ENCODE measurements at regions not wholly inside any gene's neighbourhood (a gene's known extent, or its start where the extent isn't known, plus 50 kb on each side); places are given as distances from the start of the nearest gene placed in this dataset.

- Histone ChIP-seq H3K4me3 (ENCODE audit: low read depth in 2 of 2, low read length in 1 of 2) (no peak overlapping the region), H3K4me2 (no peak overlapping the region), H3K27ac (ENCODE audit: low read depth in 2 of 2, low read length in 1 of 2) (no peak overlapping the region), H3F3A (replicated peaks; ENCODE audit: insufficient read depth) (no peaks in the 10 kb centered on the region), H3K9me2 (no peaks in the 10 kb centered on the region), H3K9ac (no peak overlapping the region), H2AFZ (ENCODE audit: low read depth) (no peak overlapping the region), H3K36me3 (replicated peaks in 1 of 2; ENCODE audit: control insufficient read depth in 1 of 2, insufficient read depth in 2 of 2, low read length in 1 of 2) (no peaks in the 10 kb centered on the region), H3K79me2 (ENCODE audit: insufficient read depth) (no peaks in the 10 kb centered on the region), H3K9me3 (no peaks in the 10 kb centered on the region), H3K27me3 (ENCODE audit: insufficient read depth) (no peaks in the 10 kb centered on the region), H3K4me1 (ENCODE audit: control insufficient read depth in 1 of 2, insufficient read depth in 2 of 2, low read depth in 1 of 2, low read length in 1 of 2) (peaks cover 0 to under 1% of the 10 kb centered on the region in 2 experiments; a peak in 2 of 4 replicates), H4K20me1 (ENCODE audit: insufficient read depth) (no peaks in the 10 kb centered on the region)
- TF ChIP-seq GATA2 (CRISPR knock-in tag; IDR thresholded peaks at IDR 0.05) (no peak), MXI1 (IDR thresholded peaks at IDR 0.05; ENCODE audit: low read depth, low read length) (no peak), NFIC (IDR thresholded peaks at IDR 0.05; ENCODE audit: borderline replicate concordance) (no peak), EZH2phosphoT487 (IDR thresholded peaks at IDR 0.05; ENCODE audit: borderline replicate concordance, low read depth) (no peak), TEAD4 (IDR thresholded peaks at IDR 0.05; ENCODE audit: borderline replicate concordance, insufficient read depth) (no peak)
- TF ChIP-seq, protein P1, sequence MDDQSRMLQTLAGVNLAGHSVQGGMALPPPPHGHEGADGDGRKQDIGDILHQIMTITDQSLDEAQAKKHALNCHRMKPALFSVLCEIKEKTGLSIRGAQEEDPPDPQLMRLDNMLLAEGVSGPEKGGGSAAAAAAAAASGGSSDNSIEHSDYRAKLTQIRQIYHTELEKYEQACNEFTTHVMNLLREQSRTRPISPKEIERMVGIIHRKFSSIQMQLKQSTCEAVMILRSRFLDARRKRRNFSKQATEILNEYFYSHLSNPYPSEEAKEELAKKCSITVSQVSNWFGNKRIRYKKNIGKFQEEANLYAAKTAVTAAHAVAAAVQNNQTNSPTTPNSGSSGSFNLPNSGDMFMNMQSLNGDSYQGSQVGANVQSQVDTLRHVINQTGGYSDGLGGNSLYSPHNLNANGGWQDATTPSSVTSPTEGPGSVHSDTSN (IDR thresholded peaks at IDR 0.05), result no peak
- CTCF ChIA-PET, result interaction anchor here (1.0 kb wide), 1 partner anchor 26 kb away, joined by 3 read pairs; no protein-coding TSS in a partner anchor
- POLR2A ChIA-PET, result no interaction called here
- 67% methylated on average over 2 of the region's 2 CpGs for WGBS (ENCODE audit: low lambda C conversion rate)
- no peak for DNase-seq
Measured at GRCh38 chr10:90992462-90992861, 71.6 kb upstream of the ANKRD1 start.

DNA sequence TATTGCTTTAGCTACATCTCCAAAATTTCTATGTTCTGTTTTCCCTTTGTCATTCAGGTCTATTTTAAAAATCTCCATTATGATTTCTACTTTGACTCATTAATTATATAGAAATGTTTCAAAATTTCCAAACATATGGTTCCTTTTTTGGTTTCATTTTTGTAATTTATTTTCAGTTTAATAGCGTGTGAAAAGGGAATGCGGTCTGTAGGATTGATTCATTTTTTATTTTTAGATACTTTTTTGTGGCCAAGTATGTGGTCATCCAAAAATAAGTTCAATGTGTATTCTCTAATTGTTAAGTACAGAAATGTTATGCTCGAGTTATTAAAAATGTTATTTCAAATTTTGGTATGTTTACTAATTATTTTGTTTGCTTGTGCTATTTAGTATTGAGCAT is 72.5 kb upstream of the ANKRD1 start:
- no peak overlapping the region for H2AFZ ChIP-seq (ENCODE audit: low read depth)
- no peaks in the 10 kb centered on the region for H3K27me3 ChIP-seq (ENCODE audit: insufficient read depth)
- POLR2A ChIA-PET, result no interaction called here
- 73% methylated on average over 3 of the region's 3 CpGs for WGBS (ENCODE audit: low lambda C conversion rate)
- no peak for DNase-seq
- H3K4me1 ChIP-seq (ENCODE audit: control insufficient read depth in 1 of 2, insufficient read depth in 2 of 2, low read depth in 1 of 2, low read length in 1 of 2), result peaks cover 0 to 7% of the 10 kb centered on the region in 2 experiments; a peak in 2 of 4 replicates
- H3K79me2 ChIP-seq (ENCODE audit: insufficient read depth), result no peaks in the 10 kb centered on the region
- no peaks in the 10 kb centered on the region for H3K9me2 ChIP-seq
- no peak overlapping the region for H3K27ac ChIP-seq (ENCODE audit: low read depth in 2 of 2, low read length in 1 of 2)
- H3K4me3 ChIP-seq (ENCODE audit: low read depth in 2 of 2, low read length in 1 of 2), result no peak overlapping the region
- H3K36me3 ChIP-seq (replicated peaks in 1 of 2; ENCODE audit: control insufficient read depth in 1 of 2, insufficient read depth in 2 of 2, low read length in 1 of 2), result no peaks in the 10 kb centered on the region
- H3F3A ChIP-seq (replicated peaks; ENCODE audit: insufficient read depth), result no peaks in the 10 kb centered on the region
- no peak overlapping the region for H3K9ac ChIP-seq
- no peaks in the 10 kb centered on the region for H3K9me3 ChIP-seq
- H4K20me1 ChIP-seq (ENCODE audit: insufficient read depth), result no peaks in the 10 kb centered on the region
- CTCF ChIA-PET, result interaction anchor here (1.0 kb wide), 1 partner anchor 27 kb away, joined by 3 read pairs; no protein-coding TSS in a partner anchor
- TF ChIP-seq SIN3A (IDR thresholded peaks at IDR 0.05; ENCODE audit: borderline replicate concordance, low read depth, low read length), result no peak
- no peak for TF ChIP-seq NFIC (IDR thresholded peaks at IDR 0.05; ENCODE audit: borderline replicate concordance)
- no peak for TF ChIP-seq ELF1 (IDR thresholded peaks at IDR 0.05)
- no peak for TF ChIP-seq RFX5 (IDR thresholded peaks at IDR 0.05; ENCODE audit: low read length)
- TF ChIP-seq TAF1 (IDR thresholded peaks at IDR 0.05; ENCODE audit: borderline replicate concordance, low read depth, low read length), result no peak
- no peak for TF ChIP-seq RXRA (IDR thresholded peaks at IDR 0.05; ENCODE audit: borderline replicate concordance, low read depth)
- no peak for TF ChIP-seq USF2 (IDR thresholded peaks at IDR 0.05; ENCODE audit: borderline replicate concordance, low read depth, low read length)
- no peak for TF ChIP-seq YY1 (IDR thresholded peaks at IDR 0.05; ENCODE audit: low read depth)
- no peak for TF ChIP-seq IRF3 (IDR thresholded peaks at IDR 0.05; ENCODE audit: low read depth, low read length)
- TF ChIP-seq SMC3 (IDR thresholded peaks at IDR 0.05; ENCODE audit: low read depth, low read length), result no peak
- TF ChIP-seq MEF2A (IDR thresholded peaks at IDR 0.05; ENCODE audit: borderline replicate concordance, low read depth), result no peak
- TF ChIP-seq FOXJ3 (CRISPR knock-in tag; IDR thresholded peaks at IDR 0.05), result no peak
- no peak for TF ChIP-seq GABPA (IDR thresholded peaks at IDR 0.05; ENCODE audit: low read depth)
- TF ChIP-seq, protein P2, sequence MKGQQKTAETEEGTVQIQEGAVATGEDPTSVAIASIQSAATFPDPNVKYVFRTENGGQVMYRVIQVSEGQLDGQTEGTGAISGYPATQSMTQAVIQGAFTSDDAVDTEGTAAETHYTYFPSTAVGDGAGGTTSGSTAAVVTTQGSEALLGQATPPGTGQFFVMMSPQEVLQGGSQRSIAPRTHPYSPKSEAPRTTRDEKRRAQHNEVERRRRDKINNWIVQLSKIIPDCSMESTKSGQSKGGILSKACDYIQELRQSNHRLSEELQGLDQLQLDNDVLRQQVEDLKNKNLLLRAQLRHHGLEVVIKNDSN (IDR thresholded peaks at IDR 0.05; ENCODE audit: borderline replicate concordance, low read depth), result no peak
- no peak for TF ChIP-seq JUND (IDR thresholded peaks at IDR 0.05)
- TF ChIP-seq EZH2phosphoT487 (IDR thresholded peaks at IDR 0.05; ENCODE audit: borderline replicate concordance, low read depth), result no peak
- no peak for TF ChIP-seq EP300 (IDR thresholded peaks at IDR 0.05; ENCODE audit: borderline replicate concordance in 1 of 2, low read depth in 1 of 2, low read length in 1 of 2)
- TF ChIP-seq MXI1 (IDR thresholded peaks at IDR 0.05; ENCODE audit: low read depth, low read length), result no peak
- H3K4me2 ChIP-seq, result no peak overlapping the region

Data from SK-N-SH (cell line).